ENCODE measurements at regions not wholly inside any gene's neighbourhood (a gene's known extent, or its start where the extent isn't known, plus 50 kb on each side); places are given as distances from the start of the nearest gene placed in this dataset.

- no peak for TF ChIP-seq EZH2 (IDR thresholded peaks at IDR 0.05; ENCODE audit: insufficient read depth, poor library complexity, severe bottlenecking)
- no peak for TF ChIP-seq EZH2phosphoT487 (IDR thresholded peaks at IDR 0.05; ENCODE audit: insufficient read depth, low read depth)
These were observed 495.6 kb downstream of the NYAP2 start for GRCh38 chr2:225895126-225895525.

All from GM23248 (cell line).